Skeletal muscle tissue (tissue), 3 donors: ENCODE measurements at regions not wholly inside any gene's neighbourhood (a gene's known extent, or its start where the extent isn't known, plus 50 kb on each side); places are given as distances from the start of the nearest gene placed in this dataset.

Experiments
- H3K27ac ChIP-seq: one replicate; pipeline ENCODE4 v1.7.0; 2013; ENCODE audit warnings: mild to moderate bottlenecking, low read depth, low read length, inconsistent platforms
- H3K27me3 ChIP-seq, 3 donors: one replicate each; pipeline ENCODE4 v1.7.0; 2013; ENCODE audit warnings: low read length in 3 of 3; ENCODE audit not compliant: control insufficient read depth in 3 of 3, insufficient read depth in 3 of 3
- H3K36me3 ChIP-seq, 3 donors: one replicate each; pipeline ENCODE4 v1.7.0; 2013; ENCODE audit warnings: low read length in 3 of 3; ENCODE audit not compliant: control insufficient read depth in 3 of 3, insufficient read depth in 3 of 3
- H3K4me1 ChIP-seq, 3 donors: one replicate each; pipeline ENCODE4 v1.7.0; 2013; ENCODE audit warnings: low read length in 3 of 3, mild to moderate bottlenecking in 3 of 3; ENCODE audit not compliant: control insufficient read depth in 3 of 3, insufficient read depth in 3 of 3
- H3K4me3 ChIP-seq, 3 donors: one replicate each; pipeline ENCODE4 v1.7.0; 2013; ENCODE audit warnings: low read length in 3 of 3
- H3K9ac ChIP-seq, 3 donors: one replicate each; pipeline ENCODE4 v1.7.0; 2013; ENCODE audit warnings: low read length in 3 of 3, mild to moderate bottlenecking in 3 of 3, moderate library complexity in 2 of 3, low read depth in 1 of 3
- H3K9me3 ChIP-seq, 3 donors: one replicate each; pipeline ENCODE4 v1.7.0; 2013; ENCODE audit warnings: low read length in 3 of 3; ENCODE audit not compliant: control insufficient read depth in 3 of 3
- donor health status: Osteomylitis.

DNA sequence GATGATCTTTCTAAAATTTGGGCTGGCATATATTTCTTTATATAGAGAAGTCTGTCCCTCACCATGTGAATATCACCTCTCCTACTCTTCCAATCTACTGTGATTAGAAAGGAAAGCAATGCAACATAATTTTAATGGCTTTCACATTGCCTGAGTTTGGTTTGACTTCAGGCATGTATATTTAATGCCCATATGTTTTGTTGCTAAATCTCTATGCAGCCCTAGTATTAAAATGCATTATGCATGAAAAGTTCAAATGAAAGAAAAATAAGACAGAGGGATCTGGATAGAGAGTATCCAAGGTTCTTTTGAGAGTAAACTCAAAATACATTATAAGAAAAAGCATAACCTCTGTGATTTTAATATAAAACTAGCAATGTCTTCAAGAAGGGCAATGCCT is 518.3 kb downstream of the PRR16 start:
- Histone ChIP-seq H3K36me3 (no peaks in the 10 kb centered on the region), H3K9me3 (peaks cover 0 to 2% (median 0%) of the 10 kb centered on the region in 3 donors), H3K4me1 (no peaks in the 10 kb centered on the region), H3K27me3 (no peaks in the 10 kb centered on the region), H3K9ac (no peak overlapping the region), H3K4me3 (no peak overlapping the region), H3K27ac (no peak overlapping the region)

DNA sequence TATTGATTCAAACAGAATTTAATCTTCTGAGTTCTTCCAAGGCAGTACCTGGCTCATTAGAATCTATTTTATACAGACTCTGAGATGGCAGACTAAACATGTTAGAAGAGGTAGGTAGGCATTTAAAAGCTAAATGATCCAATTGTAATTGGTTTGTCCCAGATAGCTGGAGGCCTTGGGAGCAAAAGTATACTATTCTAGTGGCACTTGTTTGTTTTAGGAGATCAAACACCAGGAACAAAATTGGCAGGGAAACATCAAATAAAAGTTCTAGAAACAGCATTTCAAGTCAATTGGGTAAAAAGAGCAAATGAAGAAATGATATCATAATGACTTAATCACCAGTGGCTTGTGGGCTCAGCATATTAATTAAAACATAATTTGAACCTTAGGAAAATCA is 521.4 kb downstream of the PRR16 start:
- no peak overlapping the region for H3K4me3 ChIP-seq
- no peak overlapping the region for H3K9ac ChIP-seq
- H3K4me1 ChIP-seq: no peaks in the 10 kb centered on the region
- no peaks in the 10 kb centered on the region for H3K27me3 ChIP-seq
- no peaks in the 10 kb centered on the region for H3K36me3 ChIP-seq
- no peak overlapping the region for H3K27ac ChIP-seq
- H3K9me3 ChIP-seq: no peaks in the 10 kb centered on the region

- Histone ChIP-seq H3K9ac (no peak overlapping the region), H3K4me3 (no peak overlapping the region)
These were observed 524.4 kb downstream of the PRR16 start for GRCh38 chr5:120988491-120988890.

GRCh38 chr5:120988941-120989340 is 524.8 kb downstream of the PRR16 start:
- no peaks in the 10 kb centered on the region for H3K36me3 ChIP-seq

More at GRCh38 chr5:120988491-120988890, 524.4 kb downstream of the PRR16 start:
- Histone ChIP-seq H3K27me3 (no peaks in the 10 kb centered on the region), H3K36me3 (no peaks in the 10 kb centered on the region), H3K9me3 (no peaks in the 10 kb centered on the region), H3K27ac (no peak overlapping the region), H3K4me1 (no peaks in the 10 kb centered on the region)

GRCh38 chr5:120991569-120991968 is 527.5 kb downstream of the PRR16 start:
- no peak overlapping the region for H3K9ac ChIP-seq
- H3K27me3 ChIP-seq: no peaks in the 10 kb centered on the region
- no peaks in the 10 kb centered on the region for H3K9me3 ChIP-seq
- no peaks in the 10 kb centered on the region for H3K4me1 ChIP-seq
- H3K36me3 ChIP-seq: no peaks in the 10 kb centered on the region
- no peak overlapping the region for H3K27ac ChIP-seq
- H3K4me3 ChIP-seq: no peak overlapping the region

More at GRCh38 chr5:120988941-120989340, 524.8 kb downstream of the PRR16 start:
- Histone ChIP-seq H3K9me3 (no peaks in the 10 kb centered on the region), H3K9ac (no peak overlapping the region), H3K27ac (no peak overlapping the region), H3K4me3 (no peak overlapping the region), H3K4me1 (no peaks in the 10 kb centered on the region), H3K27me3 (no peaks in the 10 kb centered on the region)

DNA sequence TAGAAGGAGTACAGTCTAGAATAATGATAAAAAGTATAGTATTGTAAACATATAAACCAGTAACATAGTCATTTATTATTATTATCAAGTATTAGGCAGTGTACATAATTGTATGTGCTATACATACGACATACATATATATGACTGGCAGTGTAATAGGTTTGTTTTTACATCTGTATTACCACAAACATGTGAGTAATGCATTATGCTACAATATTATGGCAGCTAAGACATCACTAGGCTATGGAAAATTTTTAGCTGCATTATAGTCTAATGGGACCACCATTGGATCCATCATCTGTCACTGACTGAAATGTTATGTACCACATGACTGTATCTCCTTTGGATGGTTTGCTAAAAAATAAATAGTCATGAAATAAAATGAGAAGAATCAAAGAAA is 530.0 kb downstream of the PRR16 start:
- H3K4me1 ChIP-seq: no peaks in the 10 kb centered on the region
- H3K27me3 ChIP-seq: no peaks in the 10 kb centered on the region
- H3K9ac ChIP-seq: no peak overlapping the region
- H3K36me3 ChIP-seq: no peaks in the 10 kb centered on the region
- H3K27ac ChIP-seq: no peak overlapping the region
- no peaks in the 10 kb centered on the region for H3K9me3 ChIP-seq
- H3K4me3 ChIP-seq: no peak overlapping the region

DNA sequence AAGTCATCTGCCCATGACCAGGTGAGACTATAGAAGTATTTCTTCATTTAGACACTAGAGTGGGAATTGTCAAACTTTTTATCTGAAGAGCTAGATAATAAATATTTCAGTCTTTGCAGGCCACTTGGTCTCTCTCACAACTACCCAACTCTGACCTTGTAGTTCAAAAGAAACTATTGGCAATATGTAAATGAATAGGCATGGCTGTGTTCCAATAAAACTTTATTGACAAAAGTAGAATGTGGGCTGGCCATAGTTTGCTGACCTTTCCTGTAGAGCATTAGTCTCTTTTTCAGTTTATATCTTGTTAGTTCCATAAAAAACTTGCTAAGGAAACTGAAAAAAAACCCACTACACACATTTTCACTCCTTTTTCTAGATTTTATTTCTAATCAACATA is 535.5 kb downstream of the PRR16 start:
- Histone ChIP-seq H3K27ac (no peak overlapping the region), H3K4me3 (no peak overlapping the region), H3K4me1 (no peaks in the 10 kb centered on the region), H3K27me3 (no peaks in the 10 kb centered on the region), H3K36me3 (no peaks in the 10 kb centered on the region), H3K9me3 (peaks cover 0 to 2% (median 0%) of the 10 kb centered on the region in 3 donors), H3K9ac (no peak overlapping the region)

DNA sequence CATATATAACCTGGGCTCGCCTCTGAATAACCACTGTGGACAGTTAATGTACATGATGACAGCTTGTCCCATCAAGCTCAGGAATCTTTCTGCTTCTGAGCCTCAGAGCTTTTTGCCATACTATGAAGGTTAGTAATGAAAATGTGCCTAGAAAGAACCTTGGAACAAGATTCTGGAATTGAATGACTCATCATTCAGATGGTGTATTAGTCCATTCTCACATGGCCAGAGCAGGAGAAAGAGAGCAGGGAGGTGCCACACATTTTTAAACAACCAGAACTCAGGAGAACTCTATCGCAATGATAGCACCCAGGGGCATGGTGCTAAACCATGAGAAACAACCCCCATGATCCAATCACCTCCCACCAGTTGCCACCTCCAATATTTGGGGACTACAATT is 542.1 kb downstream of the PRR16 start:
- H3K36me3 ChIP-seq: no peaks in the 10 kb centered on the region
- no peak overlapping the region for H3K9ac ChIP-seq
- no peaks in the 10 kb centered on the region for H3K27me3 ChIP-seq
- H3K27ac ChIP-seq: no peak overlapping the region
- peaks cover 0 to 7% (median 0%) of the 10 kb centered on the region in 3 donors for H3K4me1 ChIP-seq
- no peaks in the 10 kb centered on the region for H3K9me3 ChIP-seq
- H3K4me3 ChIP-seq: no peak overlapping the region

GRCh38 chr5:121008041-121008440 is 543.9 kb downstream of the PRR16 start:
- Histone ChIP-seq H3K27ac (no peak overlapping the region), H3K9me3 (no peaks in the 10 kb centered on the region), H3K36me3 (no peaks in the 10 kb centered on the region), H3K27me3 (no peaks in the 10 kb centered on the region), H3K4me3 (no peak overlapping the region), H3K9ac (no peak overlapping the region), H3K4me1 (peaks cover 0 to 7% (median 0%) of the 10 kb centered on the region in 3 donors)

- no peaks in the 10 kb centered on the region for H3K9me3 ChIP-seq
- no peak overlapping the region for H3K27ac ChIP-seq
These were observed 545.0 kb downstream of the PRR16 start for GRCh38 chr5:121009058-121009457.

GRCh38 chr5:121018004-121018403 is 553.9 kb downstream of the PRR16 start:
- Histone ChIP-seq H3K9ac (no peak overlapping the region), H3K27me3 (no peaks in the 10 kb centered on the region), H3K4me1 (no peaks in the 10 kb centered on the region), H3K9me3 (peaks cover 0 to 2% (median 0%) of the 10 kb centered on the region in 3 donors), H3K36me3 (no peaks in the 10 kb centered on the region), H3K27ac (no peak overlapping the region), H3K4me3 (no peak overlapping the region)

More at GRCh38 chr5:121009058-121009457, 545.0 kb downstream of the PRR16 start:
- Histone ChIP-seq H3K9ac (no peak overlapping the region), H3K27me3 (no peaks in the 10 kb centered on the region), H3K4me1 (peaks cover 0 to 7% (median 0%) of the 10 kb centered on the region in 3 donors), H3K4me3 (no peak overlapping the region), H3K36me3 (no peaks in the 10 kb centered on the region)
